GM23338 (cell line): ENCODE measurements at regions not wholly inside any gene's neighbourhood (a gene's known extent, or its start where the extent isn't known, plus 50 kb on each side); places are given as distances from the start of the nearest gene placed in this dataset.

Experiments
- ATAC-seq: fragments of 200-7000 bp; cut with Tn5 transposase; 3 replicates; pipeline ENCODE4 v1.9.1; 2020
- DNase-seq: peaks from one replicate; pipeline ENCODE4 v3.0.0-alpha.2; 2015; ENCODE audit warnings: low spot score
- H2AFZ ChIP-seq: fragments of 200-600 bp; sonication (generic); 2 replicates; pipeline ENCODE4 v1.8.0; 2016; ENCODE audit warnings: antibody characterized with exemption, mild to moderate bottlenecking, moderate library complexity
- H3F3A ChIP-seq: fragments of 200-600 bp; sonication (generic); replicated peaks from 2 replicates; pipeline ENCODE4 v1.8.0; 2017; ENCODE audit warnings: antibody characterized with exemption, mixed run types, low read depth
- H3K27ac ChIP-seq: fragments of 200-600 bp; sonication (generic); 2 replicates; pipeline ENCODE4 v1.6.1; 2016; ENCODE audit warnings: low read depth
- H3K27me3 ChIP-seq: fragments of 200-600 bp; sonication (generic); 2 replicates; pipeline ENCODE4 v1.8.0; 2016; ENCODE audit warnings: mild to moderate bottlenecking, mixed run types, moderate library complexity; ENCODE audit not compliant: insufficient read depth
- H3K36me3 ChIP-seq: fragments of 200-600 bp; sonication (generic); 2 replicates; pipeline ENCODE4 v1.8.0; 2016; ENCODE audit warnings: mild to moderate bottlenecking; ENCODE audit not compliant: insufficient read depth
- H3K4me1 ChIP-seq: fragments of 200-600 bp; sonication (generic); 2 replicates; pipeline ENCODE4 v1.8.0; 2016; ENCODE audit warnings: mild to moderate bottlenecking, moderate library complexity; ENCODE audit not compliant: insufficient read depth
- H3K4me2 ChIP-seq: fragments of 200-600 bp; sonication (generic); 2 replicates; pipeline ENCODE4 v1.7.1; 2017; ENCODE audit warnings: mixed run types
- H3K4me3 ChIP-seq: fragments of 200-600 bp; sonication (generic); 2 replicates; pipeline ENCODE4 v1.6.1; 2016; ENCODE audit warnings: mixed run types
- H3K79me2 ChIP-seq: fragments of 200-600 bp; sonication (generic); replicated peaks from 2 replicates; pipeline ENCODE4 v1.8.0; 2017; ENCODE audit warnings: mild to moderate bottlenecking; ENCODE audit not compliant: insufficient read depth
- H3K9me2 ChIP-seq: fragments of 200-600 bp; sonication (generic); 2 replicates; pipeline ENCODE4 v1.8.0; 2017; ENCODE audit not compliant: insufficient read depth
- H4K20me1 ChIP-seq: fragments of 200-600 bp; sonication (generic); replicated peaks from 2 replicates; pipeline ENCODE4 v1.8.0; 2017; ENCODE audit warnings: mild to moderate bottlenecking; ENCODE audit not compliant: insufficient read depth
- H3K27ac Mint-ChIP-seq: 2 replicates; pipeline ENCODE4 v1.8.0; 2020; ENCODE audit warnings: inconsistent platforms, mild to moderate bottlenecking, moderate library complexity, mixed read lengths
- H3K27me3 Mint-ChIP-seq: 3 replicates; pipeline ENCODE4 v1.8.0; 2022; ENCODE audit warnings: low read depth, mild to moderate bottlenecking, moderate library complexity, mixed read lengths, inconsistent platforms; ENCODE audit not compliant: insufficient read depth, poor library complexity
- H3K36me3 Mint-ChIP-seq: 3 replicates; pipeline ENCODE4 v1.8.0; 2021; ENCODE audit warnings: low read depth, mild to moderate bottlenecking, inconsistent platforms, moderate library complexity, mixed read lengths
- H3K4me1 Mint-ChIP-seq: 3 replicates; pipeline ENCODE4 v1.8.0; 2020; ENCODE audit warnings: mild to moderate bottlenecking, inconsistent platforms, mixed read lengths
- H3K4me3 Mint-ChIP-seq: 3 replicates; pipeline ENCODE4 v1.8.0; 2021; ENCODE audit warnings: moderate library complexity, mild to moderate bottlenecking, inconsistent platforms, mixed read lengths
- H3K9me3 Mint-ChIP-seq: 3 replicates; pipeline ENCODE4 v1.8.0; 2020; ENCODE audit warnings: moderate library complexity, mild to moderate bottlenecking, inconsistent platforms, mixed read lengths
- CREB1 ChIP-seq: fragments of 250-450 bp; sonication (Bioruptor Pico); IDR thresholded peaks from 2 replicates; pipeline ENCODE4 v1.5.0; 2020; ENCODE audit warnings: low read depth, mild to moderate bottlenecking, moderate library complexity
- EZH2 ChIP-seq: fragments of 200-600 bp; sonication (generic); IDR thresholded peaks from one replicate; pipeline ENCODE4 v1.8.0; 2017; ENCODE audit warnings: antibody characterized with exemption, mild to moderate bottlenecking, low read depth; ENCODE audit not compliant: unreplicated experiment
- EZH2phosphoT487 ChIP-seq: fragments of 200-600 bp; sonication (generic); IDR thresholded peaks from one replicate; pipeline ENCODE4 v1.8.1; 2018; ENCODE audit warnings: antibody characterized with exemption; ENCODE audit not compliant: unreplicated experiment
- JUNB ChIP-seq: IDR thresholded peaks from one replicate; pipeline ENCODE4 v1.6.1; 2016; ENCODE audit warnings: antibody characterized with exemption; ENCODE audit not compliant: unreplicated experiment
- NANOG ChIP-seq: IDR thresholded peaks from 2 replicates; pipeline ENCODE4 v1.6.1; 2016; ENCODE audit warnings: antibody characterized with exemption, borderline replicate concordance
- POLR2AphosphoS5 ChIP-seq: IDR thresholded peaks from 2 replicates; pipeline ENCODE4 v1.6.1; 2016; ENCODE audit warnings: antibody characterized with exemption, low read depth
- STAT1 ChIP-seq: IDR thresholded peaks from one replicate; pipeline ENCODE4 v1.6.1; 2016; ENCODE audit warnings: antibody characterized with exemption; ENCODE audit not compliant: unreplicated experiment
- ZNF114 ChIP-seq: fragments of 250-450 bp; sonication (Bioruptor Pico); IDR thresholded peaks from 2 replicates; pipeline ENCODE4 v1.5.0; 2020; ENCODE audit warnings: mild to moderate bottlenecking, moderate library complexity
- ZNF331 ChIP-seq: fragments of 250-450 bp; sonication (Bioruptor Pico); IDR thresholded peaks from 2 replicates; pipeline ENCODE4 v1.5.0; 2020; ENCODE audit warnings: low read depth, mild to moderate bottlenecking, moderate library complexity
- ZNF462 ChIP-seq: fragments of 250-450 bp; sonication (Bioruptor Pico); IDR thresholded peaks from 2 replicates; pipeline ENCODE4 v1.5.0; 2020; ENCODE audit warnings: mild to moderate bottlenecking, moderate library complexity
- TF ChIP-seq, protein P1 (sequence below): IDR thresholded peaks from 2 replicates; pipeline ENCODE4 v1.6.1; 2016; ENCODE audit warnings: antibody characterized with exemption
- TF ChIP-seq, protein P2 (sequence below), 2 experiments: fragments of 200-600 bp in 1 of 2; sonication (generic) in 1 of 2; conservative IDR thresholded peaks; 2 replicates each; pipeline versions ENCODE4 v1.5.1 to v1.6.1; 2016 to 2017; ENCODE audit warnings: antibody characterized with exemption in 2 of 2, low read depth in 2 of 2, mild to moderate bottlenecking in 2 of 2, moderate library complexity in 1 of 2
- TF ChIP-seq, protein P3 (sequence below): IDR thresholded peaks from one replicate; pipeline ENCODE4 v1.6.1; 2018; ENCODE audit warnings: antibody characterized with exemption; ENCODE audit not compliant: unreplicated experiment

DNA sequence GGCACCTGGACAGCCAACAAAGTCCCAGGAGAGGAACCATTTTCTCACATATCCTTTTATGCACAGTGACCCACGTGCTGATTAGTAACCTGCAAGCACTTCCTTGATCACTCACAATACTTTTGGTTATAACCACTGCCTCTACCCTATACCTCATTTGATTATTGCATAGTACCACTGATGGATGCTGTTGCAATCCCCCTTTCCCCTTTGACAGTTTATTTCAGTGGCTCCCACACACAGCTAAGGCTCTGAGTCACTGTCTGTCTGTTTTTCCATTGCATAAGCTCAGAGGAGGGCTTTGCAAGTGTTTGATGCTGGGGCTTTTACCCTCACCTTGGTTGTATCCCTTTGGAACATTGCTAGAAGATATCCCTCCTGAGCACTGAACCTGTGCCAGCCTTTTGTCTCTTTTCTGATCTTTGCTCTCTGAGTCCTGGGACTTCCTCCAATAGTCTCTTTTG, 101.7 kb upstream of the RBBP8 start:
- Histone ChIP-seq H3F3A (no peaks in the 10 kb centered on the region), H4K20me1 (no peaks in the 10 kb centered on the region), H3K36me3 (no peaks in the 10 kb centered on the region), H3K4me1 (no peaks in the 10 kb centered on the region), H2AFZ (no peak overlapping the region), H3K27me3 (no peaks in the 10 kb centered on the region), H3K4me3 (no peak overlapping the region), H3K79me2 (no peaks in the 10 kb centered on the region), H3K4me2 (no peak overlapping the region), H3K9me2 (no peaks in the 10 kb centered on the region), H3K27ac (no peak overlapping the region)
- Mint-ChIP-seq H3K4me3 (no peak overlapping the region), H3K9me3 (no peaks in the 10 kb centered on the region), H3K36me3 (no peaks in the 10 kb centered on the region), H3K4me1 (peaks cover 10% of the 10 kb centered on the region; the same call in 2 of the 3 replicates), H3K27ac (no peak overlapping the region), H3K27me3 (no peaks in the 10 kb centered on the region)
- TF ChIP-seq, protein P1, sequence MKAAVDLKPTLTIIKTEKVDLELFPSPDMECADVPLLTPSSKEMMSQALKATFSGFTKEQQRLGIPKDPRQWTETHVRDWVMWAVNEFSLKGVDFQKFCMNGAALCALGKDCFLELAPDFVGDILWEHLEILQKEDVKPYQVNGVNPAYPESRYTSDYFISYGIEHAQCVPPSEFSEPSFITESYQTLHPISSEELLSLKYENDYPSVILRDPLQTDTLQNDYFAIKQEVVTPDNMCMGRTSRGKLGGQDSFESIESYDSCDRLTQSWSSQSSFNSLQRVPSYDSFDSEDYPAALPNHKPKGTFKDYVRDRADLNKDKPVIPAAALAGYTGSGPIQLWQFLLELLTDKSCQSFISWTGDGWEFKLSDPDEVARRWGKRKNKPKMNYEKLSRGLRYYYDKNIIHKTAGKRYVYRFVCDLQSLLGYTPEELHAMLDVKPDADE, result no peak
- TF ChIP-seq EZH2, result no peak
- TF ChIP-seq POLR2AphosphoS5, result no peak
- TF ChIP-seq, protein P2, sequence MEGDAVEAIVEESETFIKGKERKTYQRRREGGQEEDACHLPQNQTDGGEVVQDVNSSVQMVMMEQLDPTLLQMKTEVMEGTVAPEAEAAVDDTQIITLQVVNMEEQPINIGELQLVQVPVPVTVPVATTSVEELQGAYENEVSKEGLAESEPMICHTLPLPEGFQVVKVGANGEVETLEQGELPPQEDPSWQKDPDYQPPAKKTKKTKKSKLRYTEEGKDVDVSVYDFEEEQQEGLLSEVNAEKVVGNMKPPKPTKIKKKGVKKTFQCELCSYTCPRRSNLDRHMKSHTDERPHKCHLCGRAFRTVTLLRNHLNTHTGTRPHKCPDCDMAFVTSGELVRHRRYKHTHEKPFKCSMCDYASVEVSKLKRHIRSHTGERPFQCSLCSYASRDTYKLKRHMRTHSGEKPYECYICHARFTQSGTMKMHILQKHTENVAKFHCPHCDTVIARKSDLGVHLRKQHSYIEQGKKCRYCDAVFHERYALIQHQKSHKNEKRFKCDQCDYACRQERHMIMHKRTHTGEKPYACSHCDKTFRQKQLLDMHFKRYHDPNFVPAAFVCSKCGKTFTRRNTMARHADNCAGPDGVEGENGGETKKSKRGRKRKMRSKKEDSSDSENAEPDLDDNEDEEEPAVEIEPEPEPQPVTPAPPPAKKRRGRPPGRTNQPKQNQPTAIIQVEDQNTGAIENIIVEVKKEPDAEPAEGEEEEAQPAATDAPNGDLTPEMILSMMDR (conservative IDR thresholded peaks at IDR 0.05; ENCODE audit: low read depth in 2 of 2), result no peak
- TF ChIP-seq ZNF462 (CRISPR knock-in tag), result no peak
- no peak for TF ChIP-seq ZNF114
- TF ChIP-seq ZNF331 (CRISPR knock-in tag), result no peak
- no peak for TF ChIP-seq STAT1
- TF ChIP-seq, protein P3, sequence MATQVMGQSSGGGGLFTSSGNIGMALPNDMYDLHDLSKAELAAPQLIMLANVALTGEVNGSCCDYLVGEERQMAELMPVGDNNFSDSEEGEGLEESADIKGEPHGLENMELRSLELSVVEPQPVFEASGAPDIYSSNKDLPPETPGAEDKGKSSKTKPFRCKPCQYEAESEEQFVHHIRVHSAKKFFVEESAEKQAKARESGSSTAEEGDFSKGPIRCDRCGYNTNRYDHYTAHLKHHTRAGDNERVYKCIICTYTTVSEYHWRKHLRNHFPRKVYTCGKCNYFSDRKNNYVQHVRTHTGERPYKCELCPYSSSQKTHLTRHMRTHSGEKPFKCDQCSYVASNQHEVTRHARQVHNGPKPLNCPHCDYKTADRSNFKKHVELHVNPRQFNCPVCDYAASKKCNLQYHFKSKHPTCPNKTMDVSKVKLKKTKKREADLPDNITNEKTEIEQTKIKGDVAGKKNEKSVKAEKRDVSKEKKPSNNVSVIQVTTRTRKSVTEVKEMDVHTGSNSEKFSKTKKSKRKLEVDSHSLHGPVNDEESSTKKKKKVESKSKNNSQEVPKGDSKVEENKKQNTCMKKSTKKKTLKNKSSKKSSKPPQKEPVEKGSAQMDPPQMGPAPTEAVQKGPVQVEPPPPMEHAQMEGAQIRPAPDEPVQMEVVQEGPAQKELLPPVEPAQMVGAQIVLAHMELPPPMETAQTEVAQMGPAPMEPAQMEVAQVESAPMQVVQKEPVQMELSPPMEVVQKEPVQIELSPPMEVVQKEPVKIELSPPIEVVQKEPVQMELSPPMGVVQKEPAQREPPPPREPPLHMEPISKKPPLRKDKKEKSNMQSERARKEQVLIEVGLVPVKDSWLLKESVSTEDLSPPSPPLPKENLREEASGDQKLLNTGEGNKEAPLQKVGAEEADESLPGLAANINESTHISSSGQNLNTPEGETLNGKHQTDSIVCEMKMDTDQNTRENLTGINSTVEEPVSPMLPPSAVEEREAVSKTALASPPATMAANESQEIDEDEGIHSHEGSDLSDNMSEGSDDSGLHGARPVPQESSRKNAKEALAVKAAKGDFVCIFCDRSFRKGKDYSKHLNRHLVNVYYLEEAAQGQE, result no peak
- TF ChIP-seq JUNB, result no peak
- TF ChIP-seq EZH2phosphoT487, result no peak
- TF ChIP-seq CREB1, result no peak
- no peak for TF ChIP-seq NANOG
- DNase-seq, result no peak
- no peak for ATAC-seq
